ENCODE measurements at regions not wholly inside any gene's neighbourhood (a gene's known extent, or its start where the extent isn't known, plus 50 kb on each side); places are given as distances from the start of the nearest gene placed in this dataset.

GRCh38 chr7:79787623-79788022 lies 334.2 kb upstream of the MAGI2 start:
- TF ChIP-seq POLR2A (IDR thresholded peaks at IDR 0.05) = no peak
- no peak for TF ChIP-seq CTCF (IDR thresholded peaks at IDR 0.05)

Data from Peyer's patch (tissue), 4 donors.